ENCODE measurements at regions not wholly inside any gene's neighbourhood (a gene's known extent, or its start where the extent isn't known, plus 50 kb on each side); places are given as distances from the start of the nearest gene placed in this dataset.
"Not testable (repeated sequence)": the region's sequence is repeated elsewhere in the genome, so short reads cannot be mapped to it uniquely, and the experiment has no call there.

GRCh38 chr3:72625602-72626337 lies 222.5 kb downstream of the SHQ1 start:
- no peak for FAIRE-seq

- no peak for FAIRE-seq
These were observed 223.6 kb downstream of the SHQ1 start for GRCh38 chr3:72624656-72625055.

- FAIRE-seq = no peak
These were observed 229.5 kb downstream of the SHQ1 start for GRCh38 chr3:72618739-72619138.

GRCh38 chr3:72617424-72618024 lies 230.7 kb downstream of the SHQ1 start:
- FAIRE-seq = no peak

GRCh38 chr3:72615776-72616175 lies 232.5 kb downstream of the SHQ1 start:
- FAIRE-seq = no peak

GRCh38 chr3:72615182-72615581 lies 233.1 kb downstream of the SHQ1 start:
- FAIRE-seq = no peak

GRCh38 chr3:72614394-72615074 lies 233.7 kb downstream of the SHQ1 start:
- FAIRE-seq = no peak

GRCh38 chr3:72613871-72614270 lies 234.4 kb downstream of the SHQ1 start:
- no peak for FAIRE-seq

- not testable (repeated sequence) for FAIRE-seq
These were observed 239.1 kb downstream of the SHQ1 start for GRCh38 chr3:72609114-72609513.

GRCh38 chr3:72606005-72606800 lies 242.0 kb downstream of the SHQ1 start:
- no peak for FAIRE-seq

GRCh38 chr3:72604328-72604727 lies 243.9 kb downstream of the SHQ1 start:
- FAIRE-seq = no peak

- FAIRE-seq = no peak
These were observed 246.1 kb downstream of the SHQ1 start for GRCh38 chr3:72601983-72602750.

- FAIRE-seq = no peak
These were observed 247.2 kb downstream of the SHQ1 start for GRCh38 chr3:72601060-72601459.

- no peak for FAIRE-seq
These were observed 250.5 kb downstream of the SHQ1 start for GRCh38 chr3:72597756-72598195.

GRCh38 chr3:72597043-72597442 lies 251.2 kb downstream of the SHQ1 start:
- FAIRE-seq = no peak

- FAIRE-seq = no peak
These were observed 252.2 kb downstream of the SHQ1 start for GRCh38 chr3:72595927-72596610.

- no peak for FAIRE-seq
These were observed 252.9 kb downstream of the SHQ1 start for GRCh38 chr3:72595376-72595775.

GRCh38 chr3:72594615-72595215 lies 253.5 kb downstream of the SHQ1 start:
- FAIRE-seq = no peak

GRCh38 chr3:72593881-72594397 lies 254.3 kb downstream of the SHQ1 start:
- no peak for FAIRE-seq

- FAIRE-seq = no peak
These were observed 256.5 kb downstream of the SHQ1 start for GRCh38 chr3:72591522-72592421.
